Coronary artery (tissue), 2 donors: ENCODE measurements at regions not wholly inside any gene's neighbourhood (a gene's known extent, or its start where the extent isn't known, plus 50 kb on each side); places are given as distances from the start of the nearest gene placed in this dataset.
"Not testable (repeated sequence)": the region's sequence is repeated elsewhere in the genome, so short reads cannot be mapped to it uniquely, and the experiment has no call there.

Source experiments
- DNase-seq: peaks from one replicate; pipeline ENCODE4 v3.0.0-alpha.2; 2017; ENCODE audit warnings: low spot score
- H3K27ac ChIP-seq, 2 donors: fragments of 200-600 bp; sonication (generic); one replicate each; pipeline ENCODE4 v1.5.1; 2016 to 2019
- H3K4me3 ChIP-seq: fragments of 200-600 bp; sonication (generic); 2 replicates; pipeline ENCODE4 v1.5.1; 2016; ENCODE audit warnings: mild to moderate bottlenecking, moderate library complexity
- CTCF ChIP-seq: fragments of 200-600 bp; sonication (generic); IDR thresholded peaks from one replicate; pipeline ENCODE4 v1.5.1; 2019; ENCODE audit warnings: antibody characterized with exemption

- TF ChIP-seq CTCF, result no peak
- DNase-seq, result no peak
- no peak overlapping the region for H3K4me3 ChIP-seq
- no peak overlapping the region for H3K27ac ChIP-seq
Measured at GRCh38 chr11:92460213-92460612, 235.6 kb downstream of the FAT3 start.

- no peak for TF ChIP-seq CTCF
- H3K27ac ChIP-seq, result no peak overlapping the region
- no peak overlapping the region for H3K4me3 ChIP-seq
- no peak for DNase-seq
Measured at GRCh38 chr11:92461447-92461846, 236.8 kb downstream of the FAT3 start.

- H3K4me3 ChIP-seq, result no peak overlapping the region
- no peak for TF ChIP-seq CTCF
- no peak overlapping the region for H3K27ac ChIP-seq
- no peak for DNase-seq
Measured at GRCh38 chr11:92462821-92463220, 238.2 kb downstream of the FAT3 start.

- Histone ChIP-seq H3K4me3 (no peak overlapping the region), H3K27ac (no peak overlapping the region)
- TF ChIP-seq CTCF, result no peak
- no peak for DNase-seq
Measured at GRCh38 chr11:92464822-92465221, 240.2 kb downstream of the FAT3 start.

- not testable (repeated sequence) for H3K4me3 ChIP-seq, H3K27ac ChIP-seq, DNase-seq
Measured at GRCh38 chr11:92465410-92465809, 240.8 kb downstream of the FAT3 start.

GRCh38 chr11:92473736-92474135, 249.1 kb downstream of the FAT3 start:
- H3K27ac ChIP-seq, result no peak overlapping the region
- no peak overlapping the region for H3K4me3 ChIP-seq
- DNase-seq, result no peak
- no peak for TF ChIP-seq CTCF

- Histone ChIP-seq H3K4me3 (no peak overlapping the region), H3K27ac (no peak overlapping the region)
- TF ChIP-seq CTCF, result no peak
- no peak for DNase-seq
Measured at GRCh38 chr11:92475316-92475715, 250.7 kb downstream of the FAT3 start.

- Histone ChIP-seq H3K4me3 (no peak overlapping the region), H3K27ac (no peak overlapping the region)
- no peak for DNase-seq
- no peak for TF ChIP-seq CTCF
Measured at GRCh38 chr11:92475819-92476218, 251.2 kb downstream of the FAT3 start.
